IPS-NIHi7 (cell line): ENCODE measurements at regions not wholly inside any gene's neighbourhood (a gene's known extent, or its start where the extent isn't known, plus 50 kb on each side); places are given as distances from the start of the nearest gene placed in this dataset.
"Not testable (repeated sequence)": the region's sequence is repeated elsewhere in the genome, so short reads cannot be mapped to it uniquely, and the experiment has no call there.

Source experiments
- DNase-seq: peaks from one replicate; pipeline ENCODE4 v3.0.0; 2012; ENCODE audit warnings: mixed read lengths; ENCODE audit errors: extremely low spot score

DNA sequence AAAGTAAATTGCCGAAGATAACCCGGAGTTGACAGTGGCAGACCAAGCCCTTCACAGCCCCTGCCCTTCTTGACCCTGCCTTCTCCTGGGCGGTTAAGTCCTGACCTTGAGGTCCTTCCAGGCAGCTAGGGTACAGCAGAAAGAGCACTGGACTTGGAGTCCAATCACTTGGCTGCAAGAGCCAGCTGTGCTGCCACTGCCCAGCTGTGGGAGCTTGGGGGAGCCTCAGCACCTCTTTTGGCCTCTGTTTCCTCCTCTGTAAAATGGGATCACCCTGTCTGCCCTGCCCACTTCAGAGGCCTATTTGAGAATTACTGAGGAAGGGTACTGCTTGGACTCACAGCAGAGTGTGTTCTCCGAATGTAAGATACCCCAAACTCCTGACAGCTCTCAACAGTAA is 66.2 kb upstream of the SMAD6 start:
- DNase-seq = no peak

- DNase-seq = not testable (repeated sequence)
These were observed 65.0 kb upstream of the SMAD6 start for GRCh38 chr15:66637044-66637443.

GRCh38 chr15:66638377-66638776 is 63.7 kb upstream of the SMAD6 start:
- DNase-seq = no peak

- DNase-seq = no peak
These were observed 60.3 kb upstream of the SMAD6 start for GRCh38 chr15:66641485-66642315.

- DNase-seq = no peak
These were observed 59.5 kb upstream of the SMAD6 start for GRCh38 chr15:66642514-66642913.

- no peak for DNase-seq
These were observed 59.0 kb upstream of the SMAD6 start for GRCh38 chr15:66643033-66643432.

GRCh38 chr15:66644000-66644787 is 57.8 kb upstream of the SMAD6 start:
- DNase-seq = no peak

GRCh38 chr15:66644869-66645268 is 57.2 kb upstream of the SMAD6 start:
- no peak for DNase-seq

GRCh38 chr15:66646308-66646707 is 55.7 kb upstream of the SMAD6 start:
- no peak for DNase-seq

- no peak for DNase-seq
These were observed 55.2 kb upstream of the SMAD6 start for GRCh38 chr15:66646799-66647198.

DNA sequence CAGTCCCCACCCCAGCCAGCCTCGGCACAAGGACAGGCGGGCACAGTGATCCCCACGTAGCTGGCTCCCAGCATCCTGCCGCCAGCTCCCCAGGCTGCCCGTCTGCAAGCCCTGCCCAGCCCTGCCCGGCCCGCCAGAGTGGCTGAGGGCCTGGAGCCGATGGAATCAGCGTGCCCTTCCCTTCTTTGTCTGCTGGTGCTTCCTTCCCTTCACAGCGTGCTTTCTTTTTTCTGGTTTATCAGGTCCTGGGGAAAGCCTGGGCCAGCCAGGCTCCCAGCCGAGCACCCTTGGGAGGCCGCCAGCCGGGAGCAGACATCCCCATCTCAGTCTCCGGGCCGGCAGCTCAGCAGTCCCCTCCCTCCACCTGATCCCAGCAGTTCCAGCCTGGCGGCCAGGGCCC is 54.7 kb upstream of the SMAD6 start:
- DNase-seq = no peak

DNA sequence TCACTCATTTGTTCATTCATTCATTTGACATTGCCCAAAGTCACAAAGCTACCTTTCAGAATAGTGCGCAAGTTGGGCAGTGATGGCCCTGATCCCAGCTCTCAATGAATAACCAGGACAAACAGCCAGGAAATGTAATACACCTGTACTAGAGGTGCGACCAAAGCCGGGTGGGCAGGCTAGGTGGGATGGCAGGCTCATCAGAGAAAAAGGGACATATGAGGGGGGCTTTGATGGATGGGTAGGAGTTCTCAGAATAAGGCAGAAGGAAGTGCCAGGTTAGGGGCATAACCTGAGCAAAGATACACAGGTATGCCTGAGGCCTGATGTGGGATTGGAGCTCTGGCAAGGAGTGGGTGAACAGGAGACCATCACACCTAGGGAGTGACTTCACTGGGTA is 53.4 kb upstream of the SMAD6 start:
- no peak for DNase-seq

GRCh38 chr15:66649235-66649984 is 52.6 kb upstream of the SMAD6 start:
- DNase-seq = no peak

DNA sequence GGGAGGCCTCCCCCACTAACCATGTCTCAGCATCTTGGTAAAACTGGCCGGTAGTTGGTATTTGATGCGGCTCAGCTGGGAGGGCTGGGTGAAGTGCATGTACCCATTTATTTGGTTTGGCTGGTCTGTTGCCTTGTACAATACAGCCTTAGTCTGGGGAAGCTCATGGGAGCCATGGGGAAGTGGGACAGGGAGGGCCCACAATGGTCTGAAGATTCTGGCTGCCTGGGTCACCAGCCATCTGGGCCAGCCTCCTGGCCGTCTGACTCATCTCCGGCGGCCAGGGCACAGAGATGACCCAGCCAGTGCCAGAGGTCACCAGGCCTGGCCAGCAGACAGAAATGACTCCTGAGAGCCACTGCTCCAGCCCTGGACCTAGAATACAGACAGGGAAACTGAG is 51.6 kb upstream of the SMAD6 start:
- no peak for DNase-seq

DNA sequence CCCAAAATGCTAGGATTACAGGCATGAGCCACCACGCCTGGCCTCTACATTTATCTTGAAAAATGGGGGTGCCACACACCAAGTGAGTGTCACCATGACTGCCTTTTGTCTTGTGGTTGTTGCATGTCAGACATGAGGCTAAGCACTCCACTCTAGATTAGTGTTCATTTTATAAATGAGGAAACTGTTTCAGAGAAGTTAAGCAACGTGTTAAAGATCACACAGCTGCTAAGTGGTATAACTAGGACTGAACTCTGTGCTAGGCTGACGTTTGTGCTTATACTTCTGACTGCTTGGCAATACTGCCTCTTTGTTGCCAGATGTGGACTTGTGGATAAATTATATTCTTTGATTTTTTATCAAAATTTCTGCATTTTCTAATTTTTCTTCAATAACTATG is 50.8 kb upstream of the SMAD6 start:
- DNase-seq = no peak

- DNase-seq = no peak
These were observed 50.0 kb upstream of the SMAD6 start for GRCh38 chr15:66651913-66652642.
